K562 (cell line): ENCODE measurements at regions not wholly inside any gene's neighbourhood (a gene's known extent, or its start where the extent isn't known, plus 50 kb on each side); places are given as distances from the start of the nearest gene placed in this dataset.

Experiments used
- MGA ChIP-seq: fragments of 450-650 bp; IDR thresholded peaks from 2 replicates; pipeline ENCODE4 v1.6.1; 2016; ENCODE audit warnings: mild to moderate bottlenecking, moderate library complexity
- NCOA4 ChIP-seq: fragments of 450-650 bp; IDR thresholded peaks from 2 replicates; pipeline ENCODE4 v1.6.1; 2018; ENCODE audit warnings: mild to moderate bottlenecking; ENCODE audit not compliant: partially characterized antibody
- RAD21 ChIP-seq, 2 experiments: fragments of 250-450 bp in 1 of 2; fragments of 450-650 bp in 1 of 2; sonication (Bioruptor Pico) in 1 of 2; formaldehyde crosslinking in 1 of 2; IDR thresholded peaks in 1 of 2; conservative IDR thresholded peaks in 1 of 2; 2 replicates each; pipeline versions ENCODE4 v1.4.0 to v1.8.0; 2020 to 2022; ENCODE audit warnings: mild to moderate bottlenecking in 2 of 2, moderate library complexity in 1 of 2
- SLC30A9 ChIP-seq: fragments of 250-450 bp; sonication (Bioruptor Pico); IDR thresholded peaks from 2 replicates; pipeline ENCODE4 v1.8.0; 2022; ENCODE audit warnings: mild to moderate bottlenecking, moderate library complexity
- TCF7 ChIP-seq: sonication (generic); IDR thresholded peaks from 2 replicates; pipeline ENCODE4 v1.6.1; 2016; ENCODE audit warnings: antibody characterized with exemption, borderline replicate concordance
- ZNF12 ChIP-seq: sonication (generic); formaldehyde crosslinking; IDR thresholded peaks from 2 replicates; pipeline ENCODE4 v1.4.0; 2020; ENCODE audit warnings: mild to moderate bottlenecking, missing genetic modification reagents
- ZNF239 ChIP-seq: fragments of 250-450 bp; sonication (Bioruptor Pico); IDR thresholded peaks from 2 replicates; pipeline ENCODE4 v1.4.0; 2020; ENCODE audit warnings: mild to moderate bottlenecking
- TF ChIP-seq, protein P1 (sequence below): sonication (generic); formaldehyde crosslinking; IDR thresholded peaks from 2 replicates; pipeline ENCODE4 v1.8.1; 2022; ENCODE audit warnings: missing genetic modification reagents
- TF ChIP-seq, protein P2 (sequence below): fragments of 250-450 bp; sonication (Bioruptor Pico); IDR thresholded peaks from 2 replicates; pipeline ENCODE4 v1.8.0; 2022; ENCODE audit warnings: moderate library complexity, mild to moderate bottlenecking, inconsistent platforms

GRCh38 chr13:44259045-44260027 lies 114.3 kb upstream of the SERP2 start (continued):
- TF ChIP-seq MGA (no peak), ZNF12 (CRISPR knock-in tag) (no peak), RAD21 (CRISPR knock-in tag; conservative IDR thresholded peaks at IDR 0.05 in 1 of 2, IDR thresholded peaks at IDR 0.05 in 1 of 2) (no peak), NCOA4 (no peak), SLC30A9 (CRISPR knock-in tag) (no peak), TCF7 (no peak), ZNF239 (no peak)
- TF ChIP-seq, protein P1, sequence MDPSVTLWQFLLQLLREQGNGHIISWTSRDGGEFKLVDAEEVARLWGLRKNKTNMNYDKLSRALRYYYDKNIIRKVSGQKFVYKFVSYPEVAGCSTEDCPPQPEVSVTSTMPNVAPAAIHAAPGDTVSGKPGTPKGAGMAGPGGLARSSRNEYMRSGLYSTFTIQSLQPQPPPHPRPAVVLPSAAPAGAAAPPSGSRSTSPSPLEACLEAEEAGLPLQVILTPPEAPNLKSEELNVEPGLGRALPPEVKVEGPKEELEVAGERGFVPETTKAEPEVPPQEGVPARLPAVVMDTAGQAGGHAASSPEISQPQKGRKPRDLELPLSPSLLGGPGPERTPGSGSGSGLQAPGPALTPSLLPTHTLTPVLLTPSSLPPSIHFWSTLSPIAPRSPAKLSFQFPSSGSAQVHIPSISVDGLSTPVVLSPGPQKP, result no peak
- TF ChIP-seq, protein P2, sequence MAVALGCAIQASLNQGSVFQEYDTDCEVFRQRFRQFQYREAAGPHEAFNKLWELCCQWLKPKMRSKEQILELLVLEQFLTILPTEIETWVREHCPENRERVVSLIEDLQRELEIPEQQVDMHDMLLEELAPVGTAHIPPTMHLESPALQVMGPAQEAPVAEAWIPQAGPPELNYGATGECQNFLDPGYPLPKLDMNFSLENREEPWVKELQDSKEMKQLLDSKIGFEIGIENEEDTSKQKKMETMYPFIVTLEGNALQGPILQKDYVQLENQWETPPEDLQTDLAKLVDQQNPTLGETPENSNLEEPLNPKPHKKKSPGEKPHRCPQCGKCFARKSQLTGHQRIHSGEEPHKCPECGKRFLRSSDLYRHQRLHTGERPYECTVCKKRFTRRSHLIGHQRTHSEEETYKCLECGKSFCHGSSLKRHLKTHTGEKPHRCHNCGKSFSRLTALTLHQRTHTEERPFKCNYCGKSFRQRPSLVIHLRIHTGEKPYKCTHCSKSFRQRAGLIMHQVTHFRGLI (CRISPR knock-in tag), result no peak
